ENCODE measurements at regions not wholly inside any gene's neighbourhood (a gene's known extent, or its start where the extent isn't known, plus 50 kb on each side); places are given as distances from the start of the nearest gene placed in this dataset.

GRCh38 chr3:68060191-68060590 is 405.8 kb upstream of the SUCLG2 start:
- no peak for DNase-seq
- no peak for TF ChIP-seq GATA1 (IDR thresholded peaks at IDR 0.05; ENCODE audit: low read depth, low read length)

GRCh38 chr3:68059628-68060152 is 405.3 kb upstream of the SUCLG2 start:
- DNase-seq = no peak
- TF ChIP-seq POLR2A (IDR thresholded peaks at IDR 0.05; ENCODE audit: low read length) = no peak
- no peak for TF ChIP-seq GATA1 (IDR thresholded peaks at IDR 0.05; ENCODE audit: low read depth, low read length)

GRCh38 chr3:68057637-68058320 is 403.4 kb upstream of the SUCLG2 start:
- no peak for TF ChIP-seq GATA1 (IDR thresholded peaks at IDR 0.05; ENCODE audit: low read depth, low read length)
- no peak for TF ChIP-seq POLR2A (IDR thresholded peaks at IDR 0.05; ENCODE audit: low read length)
- DNase-seq = no peak

- DNase-seq = no peak
- TF ChIP-seq POLR2A (IDR thresholded peaks at IDR 0.05; ENCODE audit: low read length) (no peak), GATA1 (IDR thresholded peaks at IDR 0.05; ENCODE audit: low read depth, low read length) (no peak)
These were observed 402.1 kb upstream of the SUCLG2 start for GRCh38 chr3:68056556-68056955.

GRCh38 chr3:68055215-68055614 is 400.8 kb upstream of the SUCLG2 start:
- DNase-seq = no peak
- TF ChIP-seq POLR2A (IDR thresholded peaks at IDR 0.05; ENCODE audit: low read length) = no peak
- no peak for TF ChIP-seq GATA1 (IDR thresholded peaks at IDR 0.05; ENCODE audit: low read depth, low read length)

- TF ChIP-seq GATA1 (IDR thresholded peaks at IDR 0.05; ENCODE audit: low read depth, low read length) (no peak), POLR2A (IDR thresholded peaks at IDR 0.05; ENCODE audit: low read length) (no peak)
- DNase-seq = no peak
These were observed 395.4 kb upstream of the SUCLG2 start for GRCh38 chr3:68049776-68050175.

- TF ChIP-seq GATA1 (IDR thresholded peaks at IDR 0.05; ENCODE audit: low read depth, low read length) = no peak
- TF ChIP-seq POLR2A (IDR thresholded peaks at IDR 0.05; ENCODE audit: low read length) = no peak
- no peak for DNase-seq
These were observed 391.6 kb upstream of the SUCLG2 start for GRCh38 chr3:68045976-68046375.

GRCh38 chr3:68033867-68034266 is 379.5 kb upstream of the SUCLG2 start:
- TF ChIP-seq GATA1 (IDR thresholded peaks at IDR 0.05; ENCODE audit: low read depth, low read length) = no peak
- TF ChIP-seq POLR2A (IDR thresholded peaks at IDR 0.05; ENCODE audit: low read length) = no peak
- DNase-seq = no peak

- DNase-seq = no peak
- TF ChIP-seq POLR2A (IDR thresholded peaks at IDR 0.05; ENCODE audit: low read length) (no peak), GATA1 (IDR thresholded peaks at IDR 0.05; ENCODE audit: low read depth, low read length) (no peak)
These were observed 377.8 kb upstream of the SUCLG2 start for GRCh38 chr3:68032209-68032608.

- TF ChIP-seq POLR2A (IDR thresholded peaks at IDR 0.05; ENCODE audit: low read length) (no peak), GATA1 (IDR thresholded peaks at IDR 0.05; ENCODE audit: low read depth, low read length) (no peak)
- DNase-seq = no peak
These were observed 370.8 kb upstream of the SUCLG2 start for GRCh38 chr3:68025189-68025588.

- DNase-seq = no peak
- TF ChIP-seq GATA1 (IDR thresholded peaks at IDR 0.05; ENCODE audit: low read depth, low read length) (no peak), POLR2A (IDR thresholded peaks at IDR 0.05; ENCODE audit: low read length) (no peak)
These were observed 365.5 kb upstream of the SUCLG2 start for GRCh38 chr3:68019876-68020275.

- DNase-seq = no peak
- TF ChIP-seq POLR2A (IDR thresholded peaks at IDR 0.05; ENCODE audit: low read length) (no peak), GATA1 (IDR thresholded peaks at IDR 0.05; ENCODE audit: low read depth, low read length) (no peak)
These were observed 363.9 kb upstream of the SUCLG2 start for GRCh38 chr3:68018275-68018674.

- no peak for DNase-seq
- no peak for TF ChIP-seq POLR2A (IDR thresholded peaks at IDR 0.05; ENCODE audit: low read length)
- TF ChIP-seq GATA1 (IDR thresholded peaks at IDR 0.05; ENCODE audit: low read depth, low read length) = no peak
These were observed 362.7 kb upstream of the SUCLG2 start for GRCh38 chr3:68017069-68017468.

GRCh38 chr3:68009900-68010299 is 355.5 kb upstream of the SUCLG2 start:
- no peak for DNase-seq
- TF ChIP-seq POLR2A (IDR thresholded peaks at IDR 0.05; ENCODE audit: low read length) (no peak), GATA1 (IDR thresholded peaks at IDR 0.05; ENCODE audit: low read depth, low read length) (no peak)

- DNase-seq = no peak
These were observed 353.3 kb upstream of the SUCLG2 start for GRCh38 chr3:68007621-68008226.

More at GRCh38 chr3:68007621-68008226, 353.3 kb upstream of the SUCLG2 start:
- no peak for TF ChIP-seq POLR2A (IDR thresholded peaks at IDR 0.05; ENCODE audit: low read length)
- no peak for TF ChIP-seq GATA1 (IDR thresholded peaks at IDR 0.05; ENCODE audit: low read depth, low read length)

Measured in erythroblast (primary cell).